SJSA1 (cell line): ENCODE measurements at regions not wholly inside any gene's neighbourhood (a gene's known extent, or its start where the extent isn't known, plus 50 kb on each side); places are given as distances from the start of the nearest gene placed in this dataset.

Source experiments
- DNase-seq, 2 experiments: peaks; one replicate each; pipeline ENCODE4 v3.0.0-alpha.2; 2015 to 2020; ENCODE audit warnings: low spot score in 2 of 2, low read depth in 1 of 2
- H3K27ac ChIP-seq: fragments of 250-450 bp; sonication (Bioruptor Pico); 2 replicates; pipeline ENCODE4 v1.5.1; 2020; ENCODE audit warnings: mild to moderate bottlenecking, moderate library complexity
- H3K27me3 ChIP-seq: fragments of 250-450 bp; sonication (Bioruptor Pico); replicated peaks from 2 replicates; pipeline ENCODE4 v1.5.1; 2020; ENCODE audit warnings: mild to moderate bottlenecking, moderate library complexity
- H3K36me3 ChIP-seq: fragments of 250-450 bp; sonication (Bioruptor Pico); 2 replicates; pipeline ENCODE4 v1.5.1; 2020; ENCODE audit warnings: mild to moderate bottlenecking
- H3K4me1 ChIP-seq: fragments of 250-450 bp; sonication (Bioruptor Pico); replicated peaks from 2 replicates; pipeline ENCODE4 v1.6.1; 2021; ENCODE audit warnings: mild to moderate bottlenecking
- H3K4me3 ChIP-seq: fragments of 250-450 bp; sonication (Bioruptor Pico); 2 replicates; pipeline ENCODE4 v1.5.1; 2020; ENCODE audit warnings: mild to moderate bottlenecking
- H3K9me3 ChIP-seq: fragments of 250-450 bp; sonication (Bioruptor Pico); replicated peaks from 2 replicates; pipeline ENCODE4 v1.5.1; 2020; ENCODE audit warnings: mild to moderate bottlenecking

DNA sequence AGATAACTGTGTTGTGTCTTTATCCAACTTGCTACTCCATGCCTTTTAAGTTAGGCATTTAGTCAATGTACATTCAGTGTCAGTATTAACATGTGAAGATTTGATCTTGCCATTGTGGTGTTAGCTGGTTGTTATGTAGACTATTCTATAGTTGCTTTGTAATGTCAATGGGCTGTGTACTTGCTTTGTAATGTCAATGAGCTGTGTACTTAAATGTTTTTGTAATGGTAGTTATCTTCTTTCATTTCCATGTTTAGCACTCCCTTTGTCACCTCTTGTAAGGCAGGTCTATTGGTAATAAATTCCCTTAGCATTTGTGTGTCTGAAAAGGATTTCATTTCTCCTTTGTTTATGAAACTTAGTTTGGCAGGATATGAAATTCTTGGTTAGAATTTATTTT, 53.4 kb downstream of the MC4R start:
- no peaks in the 10 kb centered on the region for H3K4me1 ChIP-seq
- no peaks in the 10 kb centered on the region for H3K9me3 ChIP-seq
- H3K4me3 ChIP-seq, result no peak overlapping the region
- no peak overlapping the region for H3K27ac ChIP-seq
- no peaks in the 10 kb centered on the region for H3K27me3 ChIP-seq
- no peak for DNase-seq
- H3K36me3 ChIP-seq, result no peaks in the 10 kb centered on the region

DNA sequence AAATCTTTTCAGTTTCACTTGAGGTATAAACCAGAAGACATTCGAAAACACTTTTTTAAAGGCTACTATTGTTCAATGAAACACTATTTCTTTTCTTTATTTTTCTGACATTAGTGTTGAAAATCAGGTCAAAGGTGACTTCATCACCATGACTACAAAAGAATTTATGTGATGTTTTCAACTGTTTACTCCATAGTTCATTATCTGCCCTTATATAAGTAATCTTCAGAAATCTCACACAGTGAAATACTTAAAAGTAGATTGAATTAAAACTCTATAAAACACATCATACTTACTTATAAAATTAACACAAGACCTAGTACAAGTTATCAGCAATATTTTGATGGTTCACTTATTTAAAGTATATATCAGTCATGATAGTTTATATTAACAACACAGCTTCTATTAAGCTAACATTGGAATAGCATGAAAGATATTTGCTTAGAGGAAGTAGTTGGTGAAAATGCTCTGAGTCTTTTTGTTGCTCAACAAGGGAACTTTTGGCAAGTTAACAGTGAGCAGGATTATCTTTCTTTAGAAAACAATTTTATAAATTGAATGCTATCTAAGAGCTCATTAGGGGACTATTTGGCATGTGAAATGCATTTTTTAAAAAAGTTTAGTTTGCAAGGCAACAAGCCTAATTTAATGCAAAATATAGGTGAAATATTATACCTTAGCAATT, 60.8 kb downstream of the MC4R start:
- Histone ChIP-seq H3K36me3 (no peaks in the 10 kb centered on the region), H3K27me3 (no peaks in the 10 kb centered on the region), H3K9me3 (no peaks in the 10 kb centered on the region), H3K27ac (no peak overlapping the region), H3K4me1 (no peaks in the 10 kb centered on the region), H3K4me3 (no peak overlapping the region)
- no peak for DNase-seq

DNA sequence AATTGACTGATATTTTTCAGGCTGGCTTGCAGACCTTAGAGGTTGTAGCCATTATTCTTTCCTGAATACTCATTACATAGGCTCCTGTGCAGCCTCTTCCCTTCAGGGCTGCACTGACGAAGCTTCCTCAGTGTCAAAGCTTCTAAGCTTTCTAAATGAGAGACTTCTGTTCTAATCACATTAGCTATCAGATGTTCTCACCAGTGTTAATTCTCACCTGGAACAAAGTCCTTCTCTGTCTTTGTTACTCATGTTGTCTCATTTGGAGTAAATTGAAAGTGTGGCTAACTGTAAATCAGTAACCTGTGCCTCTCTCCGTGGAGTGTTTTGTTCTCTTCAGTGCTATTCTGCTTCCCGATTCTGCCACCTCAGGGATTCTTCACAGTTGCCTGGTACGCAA, 76.9 kb downstream of the MC4R start:
- H3K9me3 ChIP-seq, result no peaks in the 10 kb centered on the region
- H3K27me3 ChIP-seq, result no peaks in the 10 kb centered on the region
- H3K4me3 ChIP-seq, result no peak overlapping the region
- no peaks in the 10 kb centered on the region for H3K4me1 ChIP-seq
- DNase-seq, result no peak
- no peak overlapping the region for H3K27ac ChIP-seq
- no peaks in the 10 kb centered on the region for H3K36me3 ChIP-seq

DNA sequence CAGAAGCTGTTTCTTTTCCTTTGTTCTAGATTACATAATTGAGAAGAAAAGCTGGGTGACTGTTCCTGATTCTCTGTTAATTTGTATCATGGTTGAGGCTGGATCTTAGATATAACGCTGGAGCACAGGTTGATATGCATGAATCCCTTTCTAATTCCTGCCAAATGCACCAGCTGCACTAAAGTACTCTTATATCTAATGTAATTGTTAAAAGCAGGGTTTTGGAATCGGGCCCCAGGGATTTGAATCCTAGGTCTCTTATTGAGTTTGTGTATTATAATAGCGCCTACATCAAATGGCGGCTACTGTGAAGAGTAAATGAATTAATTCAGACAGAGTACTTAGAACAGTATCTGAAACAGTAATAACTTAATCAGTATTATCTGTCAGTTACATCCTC, 80.4 kb downstream of the MC4R start:
- H3K27me3 ChIP-seq, result no peaks in the 10 kb centered on the region
- no peaks in the 10 kb centered on the region for H3K4me1 ChIP-seq
- H3K4me3 ChIP-seq, result no peak overlapping the region
- DNase-seq, result no peak
- no peaks in the 10 kb centered on the region for H3K9me3 ChIP-seq
- H3K27ac ChIP-seq, result no peak overlapping the region
- no peaks in the 10 kb centered on the region for H3K36me3 ChIP-seq

DNA sequence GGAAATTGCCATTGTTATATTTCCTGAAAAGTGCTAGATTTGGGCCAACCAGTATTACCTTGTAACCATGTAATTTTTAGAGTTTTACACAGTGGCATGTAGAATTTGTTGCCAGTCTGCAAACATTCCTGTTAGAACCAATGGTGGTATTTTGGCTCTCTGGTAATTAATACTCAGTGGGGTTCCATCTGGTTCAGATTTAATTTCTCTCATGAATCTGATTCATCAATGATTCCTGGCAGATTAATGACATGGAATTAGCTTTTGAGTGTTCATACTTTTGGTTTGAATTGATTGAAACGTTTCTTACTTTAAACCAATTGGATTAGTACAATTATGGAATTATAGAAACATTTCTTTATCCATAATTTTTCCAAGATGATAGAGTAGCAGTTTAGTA, 93.2 kb downstream of the MC4R start:
- H3K36me3 ChIP-seq, result no peaks in the 10 kb centered on the region
- H3K9me3 ChIP-seq, result no peaks in the 10 kb centered on the region
- H3K4me3 ChIP-seq, result no peak overlapping the region
- H3K4me1 ChIP-seq, result no peaks in the 10 kb centered on the region
- no peak overlapping the region for H3K27ac ChIP-seq
- no peak for DNase-seq
- no peaks in the 10 kb centered on the region for H3K27me3 ChIP-seq

DNA sequence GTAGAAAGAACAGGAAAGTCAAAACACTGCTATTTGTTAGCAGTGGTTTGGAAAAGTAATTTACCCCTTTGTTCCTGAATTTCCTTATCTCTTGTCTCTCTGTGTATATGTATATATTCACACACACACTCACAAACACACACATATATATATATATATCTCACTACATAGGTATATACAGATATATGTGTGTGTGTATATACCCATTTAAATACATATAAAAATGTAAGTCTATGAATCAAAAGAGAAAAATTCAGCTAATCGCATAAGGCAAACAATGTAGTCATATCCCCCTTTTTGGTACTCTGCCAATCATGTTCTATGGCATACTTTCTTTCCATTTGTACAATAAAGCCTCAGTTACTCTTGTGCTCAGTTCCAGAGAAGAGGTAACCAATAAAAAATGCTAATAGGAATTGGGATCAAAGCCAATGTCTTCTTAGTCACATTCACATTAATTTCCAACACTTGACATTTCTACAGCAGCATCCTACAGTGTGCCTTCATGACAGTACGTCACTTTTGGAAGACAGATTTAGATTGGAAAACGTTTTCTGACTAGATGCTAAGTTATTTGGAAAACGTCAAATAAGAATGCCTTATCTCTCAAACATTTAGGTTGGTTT, 94.6 kb downstream of the MC4R start:
- Histone ChIP-seq H3K36me3 (no peaks in the 10 kb centered on the region), H3K4me1 (no peaks in the 10 kb centered on the region), H3K27me3 (no peaks in the 10 kb centered on the region), H3K9me3 (no peaks in the 10 kb centered on the region), H3K4me3 (no peak overlapping the region), H3K27ac (no peak overlapping the region)
- DNase-seq, result no peak

DNA sequence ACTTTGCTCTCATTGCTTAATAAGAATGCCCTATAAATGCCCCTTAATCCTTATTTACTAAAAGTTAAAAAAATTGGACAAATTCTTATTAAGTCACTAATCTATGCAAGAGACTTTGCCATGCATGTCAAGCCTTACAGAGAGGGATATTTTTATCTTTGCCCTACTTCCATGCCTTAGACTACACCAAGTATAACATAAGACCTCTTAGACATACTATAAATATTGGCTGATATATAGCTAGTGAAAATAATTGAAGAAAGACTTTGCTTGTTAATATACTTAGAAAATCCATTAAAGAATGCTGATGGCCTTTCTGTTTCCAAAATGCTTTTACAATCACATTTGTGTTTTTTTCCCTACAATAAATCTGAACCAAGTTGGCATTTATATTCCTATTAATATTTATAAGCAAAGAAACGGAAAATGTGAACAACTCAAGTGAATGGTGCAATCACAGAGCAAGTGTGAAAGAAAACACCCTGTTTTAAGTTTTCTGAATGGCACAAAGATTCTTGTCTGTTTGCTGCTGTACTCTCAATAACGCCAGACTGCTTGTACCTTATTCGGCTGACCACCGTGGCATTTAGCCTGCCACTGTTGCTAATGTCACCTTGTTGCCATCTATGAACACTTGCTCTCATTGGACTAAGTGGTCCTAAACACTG, 105.0 kb downstream of the MC4R start:
- H3K36me3 ChIP-seq, result no peaks in the 10 kb centered on the region

GRCh38 chr18:60266558-60266957, 106.0 kb downstream of the MC4R start:
- no peaks in the 10 kb centered on the region for H3K27me3 ChIP-seq
- no peaks in the 10 kb centered on the region for H3K9me3 ChIP-seq
- H3K27ac ChIP-seq, result no peak overlapping the region
- H3K4me1 ChIP-seq, result no peaks in the 10 kb centered on the region
- H3K36me3 ChIP-seq, result no peaks in the 10 kb centered on the region
- no peak overlapping the region for H3K4me3 ChIP-seq
- no peak for DNase-seq

More for the DNA sequence above, 105.0 kb downstream of the MC4R start:
- DNase-seq, result no peak
- Histone ChIP-seq H3K27me3 (no peaks in the 10 kb centered on the region), H3K9me3 (no peaks in the 10 kb centered on the region), H3K4me1 (no peaks in the 10 kb centered on the region), H3K27ac (no peak overlapping the region), H3K4me3 (no peak overlapping the region)

DNA sequence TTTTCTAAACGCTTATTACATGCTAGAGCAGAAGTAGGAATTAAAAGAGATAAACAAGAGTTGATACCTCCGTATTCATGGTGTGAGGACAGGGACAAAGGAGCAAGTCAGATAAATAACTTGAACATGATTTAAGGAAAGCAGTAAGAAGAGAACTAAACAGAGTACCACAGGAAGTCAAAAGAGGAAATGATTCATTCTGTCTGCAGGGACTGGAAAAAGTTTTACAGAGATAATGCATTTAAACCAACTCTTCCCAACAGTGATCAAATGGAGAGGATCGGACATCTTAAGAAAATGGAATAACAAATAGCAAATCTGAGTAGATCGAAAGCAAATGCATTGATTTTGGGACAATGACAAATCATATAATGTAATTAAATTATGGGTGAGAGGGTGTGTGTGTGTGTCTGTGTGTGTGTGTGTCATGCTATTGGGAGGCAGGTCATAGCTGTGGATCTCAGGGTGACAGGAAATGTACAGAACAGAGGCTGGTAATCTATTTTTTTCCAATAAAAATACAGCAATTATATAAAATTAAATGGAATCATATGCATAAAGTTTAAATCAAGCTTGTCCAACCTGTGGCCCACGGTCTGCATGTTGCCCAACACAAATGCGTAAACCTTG, 113.4 kb downstream of the MC4R start:
- Histone ChIP-seq H3K4me1 (0 out of 2 replicates have a peak, but pooled peaks cover 3% of the 10 kb centered on the region), H3K27ac (no peak overlapping the region), H3K36me3 (no peaks in the 10 kb centered on the region), H3K4me3 (no peak overlapping the region), H3K9me3 (no peaks in the 10 kb centered on the region), H3K27me3 (no peaks in the 10 kb centered on the region)
- peak in 1 of 2 experiments; percentile 6 for DNase-seq

- Histone ChIP-seq H3K27ac (no peak overlapping the region), H3K4me3 (no peak overlapping the region), H3K4me1 (no peaks in the 10 kb centered on the region), H3K36me3 (no peaks in the 10 kb centered on the region), H3K9me3 (no peaks in the 10 kb centered on the region), H3K27me3 (no peaks in the 10 kb centered on the region)
- no peak for DNase-seq
These were observed 123.2 kb downstream of the MC4R start for GRCh38 chr18:60249388-60249787.

DNA sequence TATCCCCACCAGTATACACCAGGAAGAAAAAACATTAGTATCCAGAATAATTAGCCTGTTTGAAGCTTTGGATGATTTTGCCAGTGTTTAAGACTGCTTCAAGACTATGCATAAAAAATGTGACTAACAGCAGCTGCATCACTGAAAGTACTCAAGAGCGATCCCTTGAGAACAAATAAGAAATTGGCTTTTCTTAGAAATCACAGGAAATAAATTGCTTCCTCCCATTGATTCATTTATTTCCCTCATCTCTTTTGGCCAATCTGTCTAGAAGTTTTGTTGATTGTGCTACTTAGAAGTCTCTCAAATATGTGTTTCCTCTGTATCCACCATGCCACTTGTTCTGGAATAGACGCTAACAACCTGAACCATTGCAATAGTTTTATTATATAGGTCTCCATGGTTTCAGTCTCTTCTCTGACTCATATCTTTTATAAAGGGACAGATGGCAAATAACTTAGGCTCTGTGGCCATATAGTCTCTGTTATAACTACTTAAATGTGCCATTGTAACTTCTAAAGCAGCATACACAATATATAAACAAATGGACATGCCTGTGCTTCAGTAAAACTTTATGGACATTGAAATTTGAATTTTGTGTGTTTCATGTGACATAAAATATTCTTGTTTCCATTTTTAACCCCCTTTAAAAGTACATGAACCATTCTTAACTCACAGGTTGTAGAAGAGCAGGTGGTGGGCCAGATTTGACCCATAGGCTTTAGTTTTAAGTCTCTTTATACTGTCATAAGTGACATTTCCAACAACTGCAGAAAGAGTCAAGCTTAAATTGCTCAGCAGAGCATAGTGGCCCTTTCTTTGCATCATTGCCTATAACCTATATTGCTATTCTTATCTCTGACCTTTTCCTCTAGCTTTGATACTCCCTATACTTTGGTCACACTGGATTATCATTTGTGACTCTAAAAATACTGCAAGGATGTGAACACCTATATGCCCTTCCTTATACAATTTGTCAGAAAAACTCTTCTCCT, 123.9 kb downstream of the MC4R start:
- no peak overlapping the region for H3K4me3 ChIP-seq
- H3K27ac ChIP-seq, result no peak overlapping the region
- no peaks in the 10 kb centered on the region for H3K9me3 ChIP-seq
- no peaks in the 10 kb centered on the region for H3K4me1 ChIP-seq
- H3K36me3 ChIP-seq, result no peaks in the 10 kb centered on the region
- no peak for DNase-seq
- no peaks in the 10 kb centered on the region for H3K27me3 ChIP-seq

GRCh38 chr18:60247103-60247502, 125.5 kb downstream of the MC4R start:
- H3K27ac ChIP-seq, result no peak overlapping the region
- no peaks in the 10 kb centered on the region for H3K36me3 ChIP-seq
- DNase-seq, result no peak
- H3K27me3 ChIP-seq, result no peaks in the 10 kb centered on the region
- no peaks in the 10 kb centered on the region for H3K9me3 ChIP-seq
- H3K4me1 ChIP-seq, result no peaks in the 10 kb centered on the region
- no peak overlapping the region for H3K4me3 ChIP-seq

GRCh38 chr18:60246606-60247005, 126.0 kb downstream of the MC4R start:
- no peaks in the 10 kb centered on the region for H3K9me3 ChIP-seq
- DNase-seq, result no peak
- H3K4me3 ChIP-seq, result no peak overlapping the region
- H3K4me1 ChIP-seq, result no peaks in the 10 kb centered on the region
- H3K36me3 ChIP-seq, result no peaks in the 10 kb centered on the region
- H3K27me3 ChIP-seq, result no peaks in the 10 kb centered on the region
- no peak overlapping the region for H3K27ac ChIP-seq
